ENCODE measurements at regions not wholly inside any gene's neighbourhood (a gene's known extent, or its start where the extent isn't known, plus 50 kb on each side); places are given as distances from the start of the nearest gene placed in this dataset.
A peak's percentile ranks its signal among the peaks of the same experiment; 100 is the strongest.

GRCh38 chr7:115350764-115351163, 428.9 kb downstream of the MDFIC start:
- ChIA-PET CTCF (no interaction called here), POLR2A (no interaction called here)
- no peak overlapping the region for H3K4me3 ChIP-seq (ENCODE audit: low read depth, low read length)
- TF ChIP-seq CTCF (IDR thresholded peaks at IDR 0.05; ENCODE audit: insufficient read depth, low read length, missing control alignments): no peak
- no peak for DNase-seq (ENCODE audit: low read depth, low spot score)

- POLR2A ChIA-PET: no interaction called here
- no peak for DNase-seq (ENCODE audit: low read depth, low spot score)
- TF ChIP-seq CTCF (IDR thresholded peaks at IDR 0.05; ENCODE audit: insufficient read depth, low read length, missing control alignments): no peak
- no peak overlapping the region for H3K4me3 ChIP-seq (ENCODE audit: low read depth, low read length)
- CTCF ChIA-PET: no interaction called here
These were observed 427.7 kb downstream of the MDFIC start for GRCh38 chr7:115349635-115350034.

GRCh38 chr7:115346685-115347084, 424.8 kb downstream of the MDFIC start:
- no peak for TF ChIP-seq CTCF (IDR thresholded peaks at IDR 0.05; ENCODE audit: insufficient read depth, low read length, missing control alignments)
- H3K4me3 ChIP-seq (ENCODE audit: low read depth, low read length): no peak overlapping the region
- ChIA-PET POLR2A (no interaction called here), CTCF (no interaction called here)
- no peak for DNase-seq (ENCODE audit: low read depth, low spot score)

GRCh38 chr7:115340828-115341227, 418.9 kb downstream of the MDFIC start:
- ChIA-PET POLR2A (no interaction called here), CTCF (interaction anchor here (1.0 to 1.6 kb wide), 2 partner anchors 16 to 475 kb away, joined by 3 read pairs; no protein-coding TSS in a partner anchor)
- no peak for TF ChIP-seq CTCF (IDR thresholded peaks at IDR 0.05; ENCODE audit: insufficient read depth, low read length, missing control alignments)
- H3K4me3 ChIP-seq (ENCODE audit: low read depth, low read length): no peak overlapping the region
- DNase-seq (ENCODE audit: low read depth, low spot score): peak; percentile 16

GRCh38 chr7:115338016-115338415, 416.1 kb downstream of the MDFIC start:
- POLR2A ChIA-PET: no interaction called here

GRCh38 chr7:115332691-115333090, 410.8 kb downstream of the MDFIC start:
- no peak for TF ChIP-seq CTCF (IDR thresholded peaks at IDR 0.05; ENCODE audit: insufficient read depth, low read length, missing control alignments)
- no peak overlapping the region for H3K4me3 ChIP-seq (ENCODE audit: low read depth, low read length)
- DNase-seq (ENCODE audit: low read depth, low spot score): no peak
- ChIA-PET CTCF (no interaction called here), POLR2A (no interaction called here)

More at GRCh38 chr7:115338016-115338415, 416.1 kb downstream of the MDFIC start:
- no peak overlapping the region for H3K4me3 ChIP-seq (ENCODE audit: low read depth, low read length)
- no peak for DNase-seq (ENCODE audit: low read depth, low spot score)
- CTCF ChIA-PET: no interaction called here
- no peak for TF ChIP-seq CTCF (IDR thresholded peaks at IDR 0.05; ENCODE audit: insufficient read depth, low read length, missing control alignments)
